ENCODE measurements at regions not wholly inside any gene's neighbourhood (a gene's known extent, or its start where the extent isn't known, plus 50 kb on each side); places are given as distances from the start of the nearest gene placed in this dataset.

- intact Hi-C loops (cut with DNase I, micrococcal nuclease) = no loop called here
- no peak for TF ChIP-seq CTCF (IDR thresholded peaks at IDR 0.05)
- DNase-seq = no peak
Measured at GRCh38 chr15:47383801-47384200, 333.5 kb upstream of the SEMA6D start.

GRCh38 chr15:47384341-47384740 lies 333.0 kb upstream of the SEMA6D start:
- TF ChIP-seq CTCF (IDR thresholded peaks at IDR 0.05) = no peak
- intact Hi-C loops (cut with DNase I, micrococcal nuclease) = no loop called here
- Histone ChIP-seq H3K4me1 (ENCODE audit: low read depth) (no peaks in the 10 kb centered on the region), H3K9me3 (no peaks in the 10 kb centered on the region), H3K36me3 (ENCODE audit: low read depth) (no peaks in the 10 kb centered on the region), H3K4me3 (no peak overlapping the region)
- ATAC-seq (peak; percentile 23), DNase-seq (peak in 1 of 3 donors; percentile 4)

More at GRCh38 chr15:47383801-47384200, 333.5 kb upstream of the SEMA6D start:
- Histone ChIP-seq H3K36me3 (ENCODE audit: low read depth) (no peaks in the 10 kb centered on the region), H3K9me3 (no peaks in the 10 kb centered on the region), H3K4me3 (no peak overlapping the region), H3K4me1 (ENCODE audit: low read depth) (no peaks in the 10 kb centered on the region)
- ATAC-seq = no peak

GRCh38 chr15:47384776-47385175 lies 332.5 kb upstream of the SEMA6D start:
- Histone ChIP-seq H3K4me1 (ENCODE audit: low read depth) (no peaks in the 10 kb centered on the region), H3K9me3 (no peaks in the 10 kb centered on the region), H3K36me3 (ENCODE audit: low read depth) (no peaks in the 10 kb centered on the region), H3K4me3 (no peak overlapping the region)
- no peak for TF ChIP-seq CTCF (IDR thresholded peaks at IDR 0.05)
- intact Hi-C loops (cut with DNase I, micrococcal nuclease) = no loop called here
- ATAC-seq (no peak), DNase-seq (no peak)

GRCh38 chr15:47386459-47386858 lies 330.8 kb upstream of the SEMA6D start:
- Histone ChIP-seq H3K36me3 (ENCODE audit: low read depth) (no peaks in the 10 kb centered on the region), H3K4me1 (ENCODE audit: low read depth) (no peaks in the 10 kb centered on the region), H3K9me3 (no peaks in the 10 kb centered on the region), H3K4me3 (no peak overlapping the region)
- no peak for TF ChIP-seq CTCF (IDR thresholded peaks at IDR 0.05)
- ATAC-seq (no peak), DNase-seq (no peak)
- intact Hi-C loops (cut with DNase I, micrococcal nuclease) = no loop called here

- Histone ChIP-seq H3K36me3 (ENCODE audit: low read depth) (no peaks in the 10 kb centered on the region), H3K9me3 (no peaks in the 10 kb centered on the region), H3K4me1 (ENCODE audit: low read depth) (no peaks in the 10 kb centered on the region), H3K4me3 (no peak overlapping the region)
- intact Hi-C loops (cut with DNase I, micrococcal nuclease) = no loop called here
- ATAC-seq = no peak
- no peak for TF ChIP-seq CTCF (IDR thresholded peaks at IDR 0.05)
- no peak for DNase-seq
Measured at GRCh38 chr15:47388299-47388698, 329.0 kb upstream of the SEMA6D start.

GRCh38 chr15:47390208-47390765 lies 327.0 kb upstream of the SEMA6D start:
- intact Hi-C loops (cut with DNase I, micrococcal nuclease) = no loop called here
- Histone ChIP-seq H3K4me3 (no peak overlapping the region), H3K36me3 (ENCODE audit: low read depth) (no peaks in the 10 kb centered on the region), H3K9me3 (no peaks in the 10 kb centered on the region), H3K4me1 (ENCODE audit: low read depth) (no peaks in the 10 kb centered on the region)
- DNase-seq (no peak), ATAC-seq (no peak)
- TF ChIP-seq CTCF (IDR thresholded peaks at IDR 0.05) = no peak
